Activated naive CD4-positive, alpha-beta T cell treated with anti-CD3 and anti-CD28 coated beads, Interleukin-2, amount 50 U/mL, for 72 hours (primary cell): ENCODE measurements at regions not wholly inside any gene's neighbourhood (a gene's known extent, or its start where the extent isn't known, plus 50 kb on each side); places are given as distances from the start of the nearest gene placed in this dataset.
"Not testable (repeated sequence)": the region's sequence is repeated elsewhere in the genome, so short reads cannot be mapped to it uniquely, and the experiment has no call there.

Experiments used
- ATAC-seq, 2 donors: fragments of 150-1000 bp; cut with Tn5 transposase; 2 replicates each; pipeline ENCODE4 v1.10.0; 2021; ENCODE audit warnings: mild to moderate bottlenecking in 2 of 2, moderate library complexity in 2 of 2
- DNase-seq, 2 donors: peaks; one replicate each; pipeline ENCODE4 v3.0.0; 2021 to 2022; ENCODE audit warnings: low spot score in 2 of 2
- H3K27ac Mint-ChIP-seq, 2 donors: one replicate each; pipeline ENCODE4 v1.8.0; 2022; ENCODE audit warnings: mild to moderate bottlenecking in 2 of 2, mixed read lengths in 2 of 2
- H3K36me3 Mint-ChIP-seq, 2 donors: one replicate each; pipeline ENCODE4 v1.8.0; 2022; ENCODE audit warnings: mixed read lengths in 2 of 2
- H3K9me3 Mint-ChIP-seq, 2 donors: one replicate each; pipeline ENCODE4 v1.8.0; 2022; ENCODE audit warnings: mixed read lengths in 2 of 2

GRCh38 chr5:50576686-50577256 lies 89.7 kb upstream of the PARP8 start:
- ATAC-seq = no peak
- H3K9me3 Mint-ChIP-seq = peaks cover 0 to 12% of the 10 kb centered on the region in 2 donors
- no peak overlapping the region for H3K27ac Mint-ChIP-seq

GRCh38 chr5:50580506-50580905 lies 85.9 kb upstream of the PARP8 start:
- Mint-ChIP-seq H3K27ac (no peak overlapping the region), H3K9me3 (peaks cover 5 to 14% of the 10 kb centered on the region in 2 donors), H3K36me3 (peaks cover 0 to 3% of the 10 kb centered on the region in 2 donors)
- ATAC-seq = no peak
- no peak for DNase-seq

More at GRCh38 chr5:50576686-50577256, 89.7 kb upstream of the PARP8 start:
- DNase-seq = no peak
- H3K36me3 Mint-ChIP-seq = no peaks in the 10 kb centered on the region

- DNase-seq, ATAC-seq, H3K27ac Mint-ChIP-seq, H3K36me3 Mint-ChIP-seq: not testable (repeated sequence)
- H3K9me3 Mint-ChIP-seq = peaks cover 5 to 16% of the 10 kb centered on the region in 2 donors
These were observed 84.6 kb upstream of the PARP8 start for GRCh38 chr5:50581845-50582244.

- no peak overlapping the region for H3K27ac Mint-ChIP-seq
- H3K36me3 Mint-ChIP-seq = peaks cover 0 to 6% of the 10 kb centered on the region in 2 donors
- DNase-seq = no peak
- ATAC-seq = no peak
- H3K9me3 Mint-ChIP-seq = peaks cover 5 to 16% of the 10 kb centered on the region in 2 donors
These were observed 83.7 kb upstream of the PARP8 start for GRCh38 chr5:50582699-50583098.

GRCh38 chr5:50583621-50584020 lies 82.8 kb upstream of the PARP8 start:
- Mint-ChIP-seq H3K36me3 (peaks cover 0 to 6% of the 10 kb centered on the region in 2 donors), H3K27ac (no peak overlapping the region), H3K9me3 (peaks cover 5 to 16% of the 10 kb centered on the region in 2 donors)
- ATAC-seq (no peak), DNase-seq (no peak)

- H3K27ac Mint-ChIP-seq, ATAC-seq: not testable (repeated sequence)
These were observed 78.0 kb upstream of the PARP8 start for GRCh38 chr5:50588471-50588870.

GRCh38 chr5:50590444-50591189 lies 75.8 kb upstream of the PARP8 start:
- H3K27ac Mint-ChIP-seq = peak overlapping the region; percentile 44 to 83
- H3K9me3 Mint-ChIP-seq, ATAC-seq: not testable (repeated sequence)

More at GRCh38 chr5:50588471-50588870, 78.0 kb upstream of the PARP8 start:
- DNase-seq = not testable (repeated sequence)
- peaks cover 5 to 10% of the 10 kb centered on the region in 2 donors for H3K9me3 Mint-ChIP-seq
- peaks cover 6 to 22% of the 10 kb centered on the region in 2 donors for H3K36me3 Mint-ChIP-seq

GRCh38 chr5:50591338-50591737 lies 75.1 kb upstream of the PARP8 start:
- Mint-ChIP-seq H3K27ac (peak overlapping the region; percentile 44 to 83), H3K36me3 (peaks cover 5 to 27% of the 10 kb centered on the region in 2 donors)
- DNase-seq, ATAC-seq, H3K9me3 Mint-ChIP-seq: not testable (repeated sequence)

More at GRCh38 chr5:50590444-50591189, 75.8 kb upstream of the PARP8 start:
- not testable (repeated sequence) for DNase-seq
- peaks cover 5 to 26% of the 10 kb centered on the region in 2 donors for H3K36me3 Mint-ChIP-seq

- DNase-seq (no peak), ATAC-seq (no peak)
- Mint-ChIP-seq H3K36me3 (peaks cover 5 to 38% of the 10 kb centered on the region in 2 donors), H3K27ac (peak overlapping the region; percentile 57 to 59), H3K9me3 (peaks cover 6 to 16% of the 10 kb centered on the region in 2 donors)
These were observed 72.8 kb upstream of the PARP8 start for GRCh38 chr5:50593681-50594080.

- Mint-ChIP-seq H3K36me3 (peaks cover 11 to 48% of the 10 kb centered on the region in 2 donors), H3K27ac (peak overlapping the region; percentile 81 to 96), H3K9me3 (peaks cover 6 to 29% of the 10 kb centered on the region in 2 donors)
- ATAC-seq = peak; percentile 73 to 76
- DNase-seq = no peak
These were observed 71.2 kb upstream of the PARP8 start for GRCh38 chr5:50595199-50595598.

GRCh38 chr5:50601576-50601975 lies 64.9 kb upstream of the PARP8 start:
- not testable (repeated sequence) for H3K27ac Mint-ChIP-seq, DNase-seq, ATAC-seq
- Mint-ChIP-seq H3K9me3 (peaks cover 11 to 30% of the 10 kb centered on the region in 2 donors), H3K36me3 (peaks cover 15 to 32% of the 10 kb centered on the region in 2 donors)

GRCh38 chr5:50606179-50606578 lies 60.3 kb upstream of the PARP8 start:
- no peak for DNase-seq
- peak in 1 of 2 donors; percentile 28 for ATAC-seq
- Mint-ChIP-seq H3K9me3 (peaks cover 0 to 6% of the 10 kb centered on the region in 2 donors), H3K36me3 (no peaks in the 10 kb centered on the region), H3K27ac (peak overlapping the region in 1 of 2 donors; percentile 53)

- not testable (repeated sequence) for H3K36me3 Mint-ChIP-seq, ATAC-seq, H3K9me3 Mint-ChIP-seq, H3K27ac Mint-ChIP-seq, DNase-seq
These were observed 59.0 kb upstream of the PARP8 start for GRCh38 chr5:50607456-50607855.

- not testable (repeated sequence) for H3K27ac Mint-ChIP-seq, ATAC-seq, DNase-seq, H3K36me3 Mint-ChIP-seq
- peaks cover 0 to 11% of the 10 kb centered on the region in 2 donors for H3K9me3 Mint-ChIP-seq
These were observed 58.3 kb upstream of the PARP8 start for GRCh38 chr5:50607953-50608705.

GRCh38 chr5:50613057-50613456 lies 53.4 kb upstream of the PARP8 start:
- peaks cover 0 to 15% of the 10 kb centered on the region in 2 donors for H3K9me3 Mint-ChIP-seq
- H3K27ac Mint-ChIP-seq, H3K36me3 Mint-ChIP-seq: not testable (repeated sequence)

More at GRCh38 chr5:50613057-50613456, 53.4 kb upstream of the PARP8 start:
- DNase-seq, ATAC-seq: not testable (repeated sequence)
